ENCODE measurements at regions not wholly inside any gene's neighbourhood (a gene's known extent, or its start where the extent isn't known, plus 50 kb on each side); places are given as distances from the start of the nearest gene placed in this dataset.

- Histone ChIP-seq H3K9me3 (no peaks in the 10 kb centered on the region), H3K4me3 (no peak overlapping the region), H3K36me3 (no peaks in the 10 kb centered on the region), H3K27ac (no peak overlapping the region), H3K4me1 (peaks cover 0 to 6% (median 2%) of the 10 kb centered on the region in 4 donors), H3K27me3 (no peaks in the 10 kb centered on the region)
- 47 to 60% methylated on average over 13 of the region's 13 CpGs for WGBS, 2 donors
- intact Hi-C loops (cut with DNase I), result loop anchor here (2.0 to 10.0 kb wide), 3 partner anchors 408 to 1108 kb away; no protein-coding TSS in a partner anchor
- TF ChIP-seq EP300 (IDR thresholded peaks at IDR 0.05) (no peak), POLR2A (IDR thresholded peaks at IDR 0.05) (no peak), POLR2AphosphoS5 (IDR thresholded peaks at IDR 0.05) (peak in 2 of 4 donors; percentile 19 to 31), CTCF (IDR thresholded peaks at IDR 0.05) (peak; percentile 89 to 96 (median 92))
- peak; percentile 90 for DNase-seq
Measured at GRCh38 chr18:45212181-45213039, 402.9 kb upstream of the SLC14A2 start.

GRCh38 chr18:45213040-45213333, 402.3 kb upstream of the SLC14A2 start:
- Histone ChIP-seq H3K4me1 (peaks cover 0 to 6% (median 2%) of the 10 kb centered on the region in 4 donors), H3K9me3 (no peaks in the 10 kb centered on the region), H3K4me3 (no peak overlapping the region), H3K27ac (no peak overlapping the region), H3K27me3 (no peaks in the 10 kb centered on the region), H3K36me3 (no peaks in the 10 kb centered on the region)
- TF ChIP-seq CTCF (IDR thresholded peaks at IDR 0.05) (no peak), EP300 (IDR thresholded peaks at IDR 0.05) (no peak), POLR2A (IDR thresholded peaks at IDR 0.05) (no peak), POLR2AphosphoS5 (IDR thresholded peaks at IDR 0.05) (no peak)
- 97 to 99% methylated on average over 1 of the region's 1 CpG for WGBS, 2 donors
- no peak for DNase-seq
- intact Hi-C loops (cut with DNase I), result loop anchor here (2.0 to 10.0 kb wide), 3 partner anchors 408 to 1108 kb away; no protein-coding TSS in a partner anchor

GRCh38 chr18:45218436-45218835, 396.8 kb upstream of the SLC14A2 start:
- Histone ChIP-seq H3K4me3 (no peak overlapping the region), H3K9me3 (no peaks in the 10 kb centered on the region), H3K4me1 (no peaks in the 10 kb centered on the region), H3K27ac (no peak overlapping the region), H3K27me3 (no peaks in the 10 kb centered on the region), H3K36me3 (no peaks in the 10 kb centered on the region)
- no peak for DNase-seq
- intact Hi-C loops (cut with DNase I), result loop anchor here (10.0 kb wide), 2 partner anchors 414 to 1114 kb away; no protein-coding TSS in a partner anchor
- WGBS, 2 donors, result 65 to 85% methylated on average over 6 of the region's 6 CpGs
- TF ChIP-seq POLR2AphosphoS5 (IDR thresholded peaks at IDR 0.05) (no peak), CTCF (IDR thresholded peaks at IDR 0.05) (no peak), POLR2A (IDR thresholded peaks at IDR 0.05) (no peak), EP300 (IDR thresholded peaks at IDR 0.05) (no peak)

- WGBS, 2 donors, result 91 to 93% methylated on average over 5 of the region's 5 CpGs
- Histone ChIP-seq H3K4me3 (no peak overlapping the region), H3K9me3 (no peaks in the 10 kb centered on the region), H3K4me1 (no peaks in the 10 kb centered on the region), H3K27ac (no peak overlapping the region), H3K36me3 (no peaks in the 10 kb centered on the region), H3K27me3 (no peaks in the 10 kb centered on the region)
- TF ChIP-seq CTCF (IDR thresholded peaks at IDR 0.05), result no peak
- TF ChIP-seq POLR2AphosphoS5 (IDR thresholded peaks at IDR 0.05), result no peak
- no peak for DNase-seq
- intact Hi-C loops (cut with DNase I), result no loop called here
Measured at GRCh38 chr18:45221363-45221762, 393.9 kb upstream of the SLC14A2 start.
